ENCODE measurements at regions not wholly inside any gene's neighbourhood (a gene's known extent, or its start where the extent isn't known, plus 50 kb on each side); places are given as distances from the start of the nearest gene placed in this dataset.
"Not testable (repeated sequence)": the region's sequence is repeated elsewhere in the genome, so short reads cannot be mapped to it uniquely, and the experiment has no call there.

DNA sequence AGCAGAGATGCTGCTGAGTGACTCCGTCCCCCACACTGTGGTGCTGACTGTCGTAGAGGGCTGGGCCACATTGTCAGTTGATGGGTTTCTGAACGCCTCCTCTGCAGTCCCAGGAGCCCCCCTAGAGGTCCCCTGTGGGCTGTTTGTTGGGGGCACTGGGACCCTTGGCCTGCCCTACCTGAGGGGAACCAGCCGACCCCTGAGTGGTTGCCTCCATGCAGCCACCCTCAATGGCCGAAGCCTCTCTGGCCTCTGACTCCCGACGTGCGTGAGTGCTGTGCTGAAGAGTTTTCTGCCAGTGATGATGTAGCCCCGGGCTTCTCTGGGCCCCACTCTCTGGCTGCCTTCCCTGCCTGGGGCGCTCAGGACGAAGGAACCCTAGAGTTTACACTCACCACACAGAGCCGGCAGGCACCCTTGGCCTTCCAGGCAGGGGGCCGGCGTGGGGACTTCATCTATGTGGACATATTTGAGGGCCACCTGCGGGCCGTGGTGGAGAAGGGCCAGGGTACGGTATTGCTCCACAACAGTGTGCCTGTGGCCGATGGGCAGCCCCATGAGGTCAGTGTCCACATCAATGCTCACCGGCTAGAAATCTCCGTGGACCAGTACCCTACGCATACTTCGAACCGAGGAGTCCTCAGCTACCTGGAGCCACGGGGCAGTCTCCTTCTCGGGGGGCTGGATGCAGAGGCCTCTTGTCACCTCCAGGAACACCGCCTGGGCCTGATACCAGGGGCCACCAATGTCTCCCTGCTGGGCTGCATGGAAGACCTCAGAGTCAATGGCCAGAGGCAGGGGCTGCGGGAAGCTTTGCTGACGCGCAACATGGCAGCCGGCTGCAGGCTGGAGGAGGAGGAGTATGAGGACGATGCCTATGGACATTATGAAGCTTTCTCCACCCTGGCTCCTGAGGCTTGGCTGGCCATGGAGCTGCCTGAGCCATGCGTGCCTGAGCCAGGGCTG is 181.1 kb downstream of the TBC1D2B start:
- H3K4me3 Mint-ChIP-seq; H2AFZ ChIP-seq (replicated peaks); H3K27ac ChIP-seq; H3K4me2 ChIP-seq; H3K36me3 ChIP-seq; H4K20me1 ChIP-seq (ENCODE audit: low read depth); H3K9ac ChIP-seq; H3K36me3 Mint-ChIP-seq; H3K27me3 Mint-ChIP-seq (ENCODE audit: insufficient read depth, low read depth); H3K9me3 ChIP-seq (ENCODE audit: low read depth); H3K4me3 ChIP-seq; H3K4me1 Mint-ChIP-seq; H3K9me3 Mint-ChIP-seq; DNase-seq (ENCODE audit: low spot score); H3K27me3 ChIP-seq; H3K4me1 ChIP-seq; H3K27ac Mint-ChIP-seq; H3F3A ChIP-seq (ENCODE audit: low read depth); H3K79me2 ChIP-seq (ENCODE audit: low read depth): not testable (repeated sequence)

DNA sequence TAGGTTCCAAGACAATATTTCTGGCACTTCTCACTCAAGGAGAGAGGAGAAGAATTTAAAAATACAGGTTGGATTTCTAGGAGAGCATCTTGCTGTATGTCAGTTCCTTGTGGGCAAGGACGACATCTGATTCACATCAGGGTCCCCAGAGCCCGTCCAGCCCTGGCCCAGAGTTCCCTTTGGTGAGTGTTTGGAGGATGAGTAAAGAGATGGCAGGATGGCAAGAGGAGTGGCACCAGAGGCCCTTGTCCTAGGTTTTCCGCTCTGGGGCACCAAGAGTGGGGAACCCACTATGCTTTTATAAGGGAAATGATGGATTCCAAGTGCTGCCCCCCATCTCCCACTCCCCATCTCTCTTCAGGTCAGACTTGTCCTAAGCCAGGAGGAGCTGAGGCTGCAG is 181.8 kb downstream of the TBC1D2B start:
- H3K79me2 ChIP-seq (ENCODE audit: low read depth), result no peaks in the 10 kb centered on the region
- Mint-ChIP-seq H3K27me3 (ENCODE audit: insufficient read depth, low read depth) (peaks cover 2% of the 10 kb centered on the region), H3K27ac (no peak overlapping the region), H3K36me3 (no peaks in the 10 kb centered on the region), H3K4me1 (peaks cover 6% of the 10 kb centered on the region), H3K4me3 (no peak overlapping the region), H3K9me3 (peaks cover 3% of the 10 kb centered on the region)
- no peaks in the 10 kb centered on the region for H3F3A ChIP-seq (ENCODE audit: low read depth)
- no peak overlapping the region for H3K4me2 ChIP-seq
- no peaks in the 10 kb centered on the region for H3K27me3 ChIP-seq
- no peaks in the 10 kb centered on the region for H3K9me3 ChIP-seq (ENCODE audit: low read depth)
- no peak overlapping the region for H3K4me3 ChIP-seq
- no peak overlapping the region for H3K9ac ChIP-seq
- no peak for TF ChIP-seq EZH2phosphoT487 (IDR thresholded peaks at IDR 0.05)
- TF ChIP-seq, protein P1, sequence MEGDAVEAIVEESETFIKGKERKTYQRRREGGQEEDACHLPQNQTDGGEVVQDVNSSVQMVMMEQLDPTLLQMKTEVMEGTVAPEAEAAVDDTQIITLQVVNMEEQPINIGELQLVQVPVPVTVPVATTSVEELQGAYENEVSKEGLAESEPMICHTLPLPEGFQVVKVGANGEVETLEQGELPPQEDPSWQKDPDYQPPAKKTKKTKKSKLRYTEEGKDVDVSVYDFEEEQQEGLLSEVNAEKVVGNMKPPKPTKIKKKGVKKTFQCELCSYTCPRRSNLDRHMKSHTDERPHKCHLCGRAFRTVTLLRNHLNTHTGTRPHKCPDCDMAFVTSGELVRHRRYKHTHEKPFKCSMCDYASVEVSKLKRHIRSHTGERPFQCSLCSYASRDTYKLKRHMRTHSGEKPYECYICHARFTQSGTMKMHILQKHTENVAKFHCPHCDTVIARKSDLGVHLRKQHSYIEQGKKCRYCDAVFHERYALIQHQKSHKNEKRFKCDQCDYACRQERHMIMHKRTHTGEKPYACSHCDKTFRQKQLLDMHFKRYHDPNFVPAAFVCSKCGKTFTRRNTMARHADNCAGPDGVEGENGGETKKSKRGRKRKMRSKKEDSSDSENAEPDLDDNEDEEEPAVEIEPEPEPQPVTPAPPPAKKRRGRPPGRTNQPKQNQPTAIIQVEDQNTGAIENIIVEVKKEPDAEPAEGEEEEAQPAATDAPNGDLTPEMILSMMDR (IDR thresholded peaks at IDR 0.05), result no peak
- H3K27ac ChIP-seq, result no peak overlapping the region
- H3K4me1 ChIP-seq, result no peaks in the 10 kb centered on the region
- no peaks in the 10 kb centered on the region for H3K36me3 ChIP-seq
- no peak overlapping the region for H2AFZ ChIP-seq (replicated peaks)
- no peaks in the 10 kb centered on the region for H4K20me1 ChIP-seq (ENCODE audit: low read depth)
- DNase-seq (ENCODE audit: low spot score), result no peak

DNA sequence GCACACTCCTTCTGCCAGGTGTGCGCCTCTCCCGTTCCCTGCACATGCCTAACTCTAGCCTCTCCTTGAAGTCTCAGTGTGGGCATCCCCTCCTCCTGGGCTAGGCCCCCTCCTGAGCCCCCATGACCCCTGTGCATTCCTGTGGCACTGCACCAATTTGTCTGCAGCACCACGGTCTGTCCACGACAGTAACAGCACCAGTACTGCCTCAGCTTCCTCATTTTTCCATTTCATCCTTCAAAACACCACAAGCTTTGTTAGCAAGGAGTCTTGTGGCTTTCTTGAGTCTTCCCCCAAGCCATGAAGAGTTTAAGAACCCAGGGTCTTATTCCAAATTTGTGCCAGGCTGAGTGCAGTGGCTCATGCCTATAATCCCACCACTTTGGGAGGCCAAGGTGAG is 182.4 kb downstream of the TBC1D2B start:
- H3K9me3 ChIP-seq (ENCODE audit: low read depth); H3K27me3 ChIP-seq; H3K4me3 Mint-ChIP-seq; H3F3A ChIP-seq (ENCODE audit: low read depth); DNase-seq (ENCODE audit: low spot score); H3K9me3 Mint-ChIP-seq; H3K4me3 ChIP-seq; H3K79me2 ChIP-seq (ENCODE audit: low read depth); H3K27ac ChIP-seq; H3K4me1 Mint-ChIP-seq; H2AFZ ChIP-seq (replicated peaks); H3K27me3 Mint-ChIP-seq (ENCODE audit: insufficient read depth, low read depth); H3K4me1 ChIP-seq; H3K36me3 ChIP-seq; H4K20me1 ChIP-seq (ENCODE audit: low read depth); H3K36me3 Mint-ChIP-seq; H3K4me2 ChIP-seq; H3K9ac ChIP-seq: not testable (repeated sequence)
- H3K27ac Mint-ChIP-seq, result peak overlapping the region; percentile 11

DNA sequence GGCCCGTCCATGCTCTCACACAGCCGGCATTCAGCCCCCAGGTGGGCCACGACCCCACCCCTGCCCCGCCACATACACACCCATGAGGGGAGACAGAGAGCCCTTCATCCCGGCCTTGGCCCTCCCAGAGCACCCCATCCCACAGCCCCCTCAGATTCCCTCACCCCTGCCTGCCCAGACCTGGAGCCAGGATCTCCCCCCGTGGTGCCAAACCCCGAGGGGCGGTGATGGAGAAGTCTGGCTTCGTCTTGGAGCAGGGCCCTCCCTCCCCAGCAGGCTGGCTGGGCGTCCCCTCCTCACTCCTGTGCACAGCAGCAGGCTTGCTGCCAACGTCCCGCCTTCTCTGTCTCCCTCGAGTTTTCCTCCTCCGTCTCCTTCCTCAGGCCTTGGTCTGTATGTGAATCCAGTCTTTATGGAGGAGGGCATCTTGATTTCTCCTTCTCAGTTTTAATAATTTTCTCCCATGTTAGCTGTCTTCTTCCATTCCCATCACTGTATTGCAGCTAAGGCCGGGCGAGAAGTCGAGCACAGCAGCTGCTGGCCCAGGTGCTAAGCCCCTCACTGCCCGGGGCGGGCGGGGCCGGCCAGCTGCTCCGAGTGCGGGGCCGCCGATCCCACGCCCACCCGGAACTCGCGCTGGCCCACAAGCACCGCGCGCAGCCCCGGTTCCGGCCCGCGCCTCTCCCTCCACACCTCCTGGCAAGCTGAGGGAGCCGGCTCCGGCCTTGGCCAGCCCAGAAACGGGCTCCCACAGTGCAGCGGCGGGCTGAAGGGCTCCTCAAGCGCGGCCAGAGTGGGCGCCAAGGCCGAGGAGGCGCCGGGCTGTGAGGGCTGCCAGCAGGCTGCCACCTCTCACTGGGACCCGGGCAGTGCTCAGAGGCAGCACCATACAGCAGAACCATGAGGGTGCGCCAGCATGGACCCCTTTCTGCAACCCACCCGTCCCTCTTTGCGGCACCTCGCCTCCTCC is 183.6 kb downstream of the TBC1D2B start:
- not testable (repeated sequence) for H3K4me2 ChIP-seq; H3K4me1 Mint-ChIP-seq; H3K27me3 Mint-ChIP-seq (ENCODE audit: insufficient read depth, low read depth); H3K79me2 ChIP-seq (ENCODE audit: low read depth); H3K36me3 Mint-ChIP-seq; H3K9me3 Mint-ChIP-seq; H2AFZ ChIP-seq (replicated peaks); H3K4me3 ChIP-seq; H3K9me3 ChIP-seq (ENCODE audit: low read depth); H3K27me3 ChIP-seq; H3K4me3 Mint-ChIP-seq; H3K4me1 ChIP-seq; H4K20me1 ChIP-seq (ENCODE audit: low read depth); DNase-seq (ENCODE audit: low spot score); H3K27ac ChIP-seq; H3K36me3 ChIP-seq; H3K9ac ChIP-seq; H3F3A ChIP-seq (ENCODE audit: low read depth)
- peak overlapping the region; percentile 60 for H3K27ac Mint-ChIP-seq

DNA sequence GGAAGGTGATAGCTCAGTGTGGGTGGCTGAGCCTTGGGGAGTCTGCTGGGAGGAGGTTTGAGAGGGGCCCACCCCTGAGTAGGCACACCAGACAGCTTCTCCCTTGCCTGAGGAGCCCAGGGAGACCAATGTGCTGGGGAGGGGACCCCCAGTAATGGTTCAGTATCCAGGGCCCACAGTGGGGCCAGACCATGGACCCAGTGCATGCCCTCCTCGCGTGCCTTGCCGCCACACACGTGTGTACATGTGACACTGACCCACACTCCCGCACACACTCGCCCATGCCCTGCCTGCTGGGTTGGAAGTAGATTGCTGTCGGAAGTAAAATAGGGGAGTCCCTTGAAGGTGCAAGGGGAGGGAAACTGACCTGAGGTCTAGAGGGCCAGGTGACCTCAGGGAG is 184.3 kb downstream of the TBC1D2B start:
- H3K9me3 Mint-ChIP-seq; H3K4me1 ChIP-seq; H3K4me3 Mint-ChIP-seq; H3F3A ChIP-seq (ENCODE audit: low read depth); DNase-seq (ENCODE audit: low spot score); H3K36me3 ChIP-seq; H3K9me3 ChIP-seq (ENCODE audit: low read depth); H3K27me3 ChIP-seq; H3K36me3 Mint-ChIP-seq; H3K9ac ChIP-seq; H3K27me3 Mint-ChIP-seq (ENCODE audit: insufficient read depth, low read depth); H3K4me3 ChIP-seq; H3K4me1 Mint-ChIP-seq; H4K20me1 ChIP-seq (ENCODE audit: low read depth); H3K79me2 ChIP-seq (ENCODE audit: low read depth); H3K4me2 ChIP-seq; H2AFZ ChIP-seq (replicated peaks); H3K27ac ChIP-seq; H3K27ac Mint-ChIP-seq: not testable (repeated sequence)

All from neural progenitor cell (in vitro differentiated cells).